Neural cell (in vitro differentiated cells): ENCODE measurements at regions not wholly inside any gene's neighbourhood (a gene's known extent, or its start where the extent isn't known, plus 50 kb on each side); places are given as distances from the start of the nearest gene placed in this dataset.

Source experiments
- H2AFZ ChIP-seq: fragments of 200-600, 300-800 bp; sonication (generic), shearing (Covaris generic); 2 replicates; pipeline ENCODE4 v1.6.0; 2014; ENCODE audit warnings: low read depth, mild to moderate bottlenecking, antibody characterized with exemption, low read length, moderate library complexity
- H3F3A ChIP-seq: fragments of 200-600 bp; shearing (Covaris generic); 2 replicates; pipeline ENCODE4 v1.6.1; 2016; ENCODE audit warnings: mild to moderate bottlenecking, moderate library complexity, mixed read lengths, antibody characterized with exemption, low read length; ENCODE audit not compliant: insufficient read depth, poor library complexity, severe bottlenecking
- H3K27ac ChIP-seq: fragments of 200-600, 300-800 bp; sonication (generic), shearing (Covaris generic); 2 replicates; pipeline ENCODE4 v1.5.1; 2014; ENCODE audit warnings: mild to moderate bottlenecking, low read length, moderate library complexity
- H3K27me3 ChIP-seq: fragments of 300-800, 200-600 bp; sonication (generic), shearing (Covaris generic); 2 replicates; pipeline ENCODE4 v1.6.0; 2014; ENCODE audit warnings: mild to moderate bottlenecking, low read depth, low read length, moderate library complexity; ENCODE audit not compliant: insufficient read depth
- H3K36me3 ChIP-seq: fragments of 300-800, 200-600 bp; sonication (generic), shearing (Covaris generic); 2 replicates; pipeline ENCODE4 v1.5.1; 2014; ENCODE audit warnings: mild to moderate bottlenecking, antibody characterized with exemption, low read length, moderate library complexity; ENCODE audit not compliant: insufficient read depth
- H3K4me2 ChIP-seq: fragments of 300-800, 200-600 bp; sonication (generic), shearing (Covaris generic); 2 replicates; pipeline ENCODE4 v1.6.0; 2014; ENCODE audit warnings: mild to moderate bottlenecking, low read length
- H3K4me3 ChIP-seq: fragments of 300-800, 200-600 bp; sonication (generic), shearing (Covaris generic); 2 replicates; pipeline ENCODE4 v1.5.1; 2014; ENCODE audit warnings: mild to moderate bottlenecking, low read length, moderate library complexity
- H3K79me2 ChIP-seq: fragments of 200-600 bp; shearing (Covaris generic); replicated peaks from 2 replicates; pipeline ENCODE4 v1.6.0; 2014; ENCODE audit warnings: mild to moderate bottlenecking, low read length, moderate library complexity; ENCODE audit not compliant: insufficient read depth
- H3K9ac ChIP-seq: fragments of 300-800, 200-600 bp; sonication (generic), shearing (Covaris generic); 2 replicates; pipeline ENCODE4 v1.6.1; 2016; ENCODE audit warnings: mild to moderate bottlenecking, low read length, mixed read lengths
- H3K9me2 ChIP-seq: fragments of 200-600 bp; shearing (Covaris generic); 2 replicates; pipeline ENCODE4 v1.6.1; 2016; ENCODE audit warnings: mild to moderate bottlenecking, low read length, mixed read lengths; ENCODE audit not compliant: insufficient read depth
- H3K9me3 ChIP-seq: fragments of 200-600, 300-800 bp; sonication (generic), shearing (Covaris generic); 2 replicates; pipeline ENCODE4 v1.6.1; 2016; ENCODE audit warnings: mild to moderate bottlenecking, mixed run types, low read length, moderate library complexity, mixed read lengths
- H4K20me1 ChIP-seq: fragments of 200-600 bp; shearing (Covaris generic); 2 replicates; pipeline ENCODE4 v1.6.1; 2016; ENCODE audit warnings: mild to moderate bottlenecking, mixed run types; ENCODE audit not compliant: insufficient read depth
- EP300 ChIP-seq: fragments of 450-650 bp; conservative IDR thresholded peaks from 2 replicates; pipeline ENCODE4 v1.6.1; 2014; ENCODE audit warnings: antibody characterized with exemption, mild to moderate bottlenecking, moderate library complexity; ENCODE audit not compliant: poor library complexity, severe bottlenecking
- EZH2 ChIP-seq: fragments of 200-600, 300-800 bp; shearing (Covaris generic), sonication (generic); IDR thresholded peaks from 2 replicates; pipeline ENCODE4 v1.6.1; 2014; ENCODE audit warnings: antibody characterized with exemption, low read length, borderline replicate concordance, mild to moderate bottlenecking; ENCODE audit not compliant: insufficient read depth, poor library complexity, severe bottlenecking
- MXI1 ChIP-seq: fragments of 450-650 bp; conservative IDR thresholded peaks from 2 replicates; pipeline ENCODE4 v1.6.1; 2014; ENCODE audit warnings: antibody characterized with exemption, mild to moderate bottlenecking; ENCODE audit not compliant: poor library complexity, severe bottlenecking
- POLR2AphosphoS5 ChIP-seq: IDR thresholded peaks from 2 replicates; pipeline ENCODE4 v1.6.1; 2012
- RAD21 ChIP-seq: fragments of 450-650 bp; conservative IDR thresholded peaks from 2 replicates; pipeline ENCODE4 v1.6.1; 2014; ENCODE audit warnings: antibody characterized with exemption, mild to moderate bottlenecking, moderate library complexity
- SMC3 ChIP-seq: fragments of 450-650 bp; conservative IDR thresholded peaks from 2 replicates; pipeline ENCODE4 v1.6.1; 2014; ENCODE audit warnings: antibody characterized with exemption, mild to moderate bottlenecking, moderate library complexity; ENCODE audit not compliant: poor library complexity
- TAF1 ChIP-seq: IDR thresholded peaks from 2 replicates; pipeline ENCODE4 v1.6.1; 2012; ENCODE audit warnings: low read depth
- TF ChIP-seq, protein P1 (sequence below): fragments of 450-650 bp; IDR thresholded peaks from 2 replicates; pipeline ENCODE4 v1.5.1; 2014; ENCODE audit warnings: antibody characterized with exemption, mild to moderate bottlenecking, moderate library complexity; ENCODE audit not compliant: poor library complexity, severe bottlenecking
- TF ChIP-seq, protein P2 (sequence below): IDR thresholded peaks from 2 replicates; pipeline ENCODE4 v1.6.1; 2012; ENCODE audit warnings: borderline replicate concordance

DNA sequence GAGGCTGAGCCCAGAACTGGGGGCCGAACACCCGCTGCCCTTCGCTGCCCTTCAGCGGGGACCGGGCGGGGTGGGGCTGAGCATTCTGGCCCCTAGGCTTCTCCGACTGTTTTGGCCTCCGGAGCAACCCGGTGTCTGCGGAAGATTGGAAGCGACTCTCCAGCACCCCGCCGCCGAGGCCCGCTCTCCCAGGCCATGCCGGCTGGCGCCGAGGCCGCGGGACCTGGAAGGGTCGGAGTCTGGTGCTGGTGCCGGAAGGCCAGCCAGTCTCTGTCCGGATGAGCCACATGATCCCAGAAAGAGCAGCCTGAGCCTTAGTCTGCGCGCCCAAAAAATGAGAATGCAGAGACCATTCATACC, 272.0 kb downstream of the FOXD2 start:
- no peaks in the 10 kb centered on the region for H3K79me2 ChIP-seq
- H3K27me3 ChIP-seq, result peaks cover 83% of the 10 kb centered on the region
- H3K36me3 ChIP-seq, result no peaks in the 10 kb centered on the region
- no peaks in the 10 kb centered on the region for H3F3A ChIP-seq
- peak; percentile 42 for TF ChIP-seq EZH2
- TF ChIP-seq, protein P1, sequence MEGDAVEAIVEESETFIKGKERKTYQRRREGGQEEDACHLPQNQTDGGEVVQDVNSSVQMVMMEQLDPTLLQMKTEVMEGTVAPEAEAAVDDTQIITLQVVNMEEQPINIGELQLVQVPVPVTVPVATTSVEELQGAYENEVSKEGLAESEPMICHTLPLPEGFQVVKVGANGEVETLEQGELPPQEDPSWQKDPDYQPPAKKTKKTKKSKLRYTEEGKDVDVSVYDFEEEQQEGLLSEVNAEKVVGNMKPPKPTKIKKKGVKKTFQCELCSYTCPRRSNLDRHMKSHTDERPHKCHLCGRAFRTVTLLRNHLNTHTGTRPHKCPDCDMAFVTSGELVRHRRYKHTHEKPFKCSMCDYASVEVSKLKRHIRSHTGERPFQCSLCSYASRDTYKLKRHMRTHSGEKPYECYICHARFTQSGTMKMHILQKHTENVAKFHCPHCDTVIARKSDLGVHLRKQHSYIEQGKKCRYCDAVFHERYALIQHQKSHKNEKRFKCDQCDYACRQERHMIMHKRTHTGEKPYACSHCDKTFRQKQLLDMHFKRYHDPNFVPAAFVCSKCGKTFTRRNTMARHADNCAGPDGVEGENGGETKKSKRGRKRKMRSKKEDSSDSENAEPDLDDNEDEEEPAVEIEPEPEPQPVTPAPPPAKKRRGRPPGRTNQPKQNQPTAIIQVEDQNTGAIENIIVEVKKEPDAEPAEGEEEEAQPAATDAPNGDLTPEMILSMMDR, result no peak
- TF ChIP-seq RAD21, result no peak
- peak; percentile 0 for TF ChIP-seq POLR2AphosphoS5
- no peak for TF ChIP-seq MXI1
- peak overlapping the region; percentile 16 for H3K9ac ChIP-seq
- H3K4me3 ChIP-seq, result peak overlapping the region; percentile 68
- H2AFZ ChIP-seq, result no peak overlapping the region
- H3K4me2 ChIP-seq, result peak overlapping the region; percentile 21
- no peak overlapping the region for H3K27ac ChIP-seq
- no peaks in the 10 kb centered on the region for H4K20me1 ChIP-seq
- H3K9me3 ChIP-seq, result no peaks in the 10 kb centered on the region
- H3K9me2 ChIP-seq, result no peaks in the 10 kb centered on the region

DNA sequence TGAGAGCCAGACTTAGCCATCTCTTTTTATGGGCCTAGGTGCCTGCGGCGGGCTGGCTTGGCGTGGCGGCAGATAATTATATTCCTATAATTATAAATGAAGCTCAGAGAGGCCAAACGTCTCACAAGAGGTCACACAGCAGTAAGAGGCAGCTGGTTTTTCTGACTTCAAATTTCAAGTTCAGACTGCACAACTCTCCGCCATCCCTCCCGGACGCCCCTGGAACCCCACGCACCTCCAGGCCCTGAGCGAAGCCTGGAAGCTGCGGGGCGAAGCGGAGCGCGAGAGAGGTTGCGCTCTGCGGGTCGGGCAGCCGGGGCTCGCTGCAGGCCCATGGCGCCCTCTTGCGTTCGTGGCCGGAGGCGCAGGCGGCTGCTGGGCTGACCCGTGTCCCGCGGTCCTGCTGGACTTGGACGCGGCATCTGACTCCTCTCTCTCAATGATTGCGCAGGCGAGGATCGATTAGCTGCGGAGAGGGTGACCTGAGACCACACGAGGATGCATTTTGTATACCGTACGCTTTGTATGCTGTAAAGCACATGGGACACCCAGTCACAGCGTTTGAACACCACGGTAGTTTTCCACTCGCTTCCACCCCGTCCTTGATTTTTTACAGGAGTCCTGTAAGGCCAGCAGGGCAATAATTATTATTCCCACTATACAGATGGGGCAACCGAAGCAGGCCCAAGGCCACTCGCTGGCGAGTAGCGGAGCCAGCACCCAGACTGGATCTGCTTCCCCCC, 272.7 kb downstream of the FOXD2 start:
- Histone ChIP-seq H3K36me3 (no peaks in the 10 kb centered on the region), H2AFZ (no peak overlapping the region), H3K79me2 (no peaks in the 10 kb centered on the region), H3K27me3 (peaks cover 89% of the 10 kb centered on the region), H3K9ac (no peak overlapping the region), H3F3A (no peaks in the 10 kb centered on the region), H3K9me3 (no peaks in the 10 kb centered on the region), H3K27ac (no peak overlapping the region), H3K4me2 (no peak overlapping the region), H3K9me2 (no peaks in the 10 kb centered on the region), H4K20me1 (no peaks in the 10 kb centered on the region), H3K4me3 (peak overlapping the region; percentile 68)
- TF ChIP-seq EZH2, result no peak
- TF ChIP-seq, protein P1, result peak; percentile 91
- no peak for TF ChIP-seq EP300
- no peak for TF ChIP-seq MXI1
- TF ChIP-seq RAD21, result peak; percentile 90
- no peak for TF ChIP-seq TAF1
- peak; percentile 87 for TF ChIP-seq SMC3
- TF ChIP-seq, protein P2, sequence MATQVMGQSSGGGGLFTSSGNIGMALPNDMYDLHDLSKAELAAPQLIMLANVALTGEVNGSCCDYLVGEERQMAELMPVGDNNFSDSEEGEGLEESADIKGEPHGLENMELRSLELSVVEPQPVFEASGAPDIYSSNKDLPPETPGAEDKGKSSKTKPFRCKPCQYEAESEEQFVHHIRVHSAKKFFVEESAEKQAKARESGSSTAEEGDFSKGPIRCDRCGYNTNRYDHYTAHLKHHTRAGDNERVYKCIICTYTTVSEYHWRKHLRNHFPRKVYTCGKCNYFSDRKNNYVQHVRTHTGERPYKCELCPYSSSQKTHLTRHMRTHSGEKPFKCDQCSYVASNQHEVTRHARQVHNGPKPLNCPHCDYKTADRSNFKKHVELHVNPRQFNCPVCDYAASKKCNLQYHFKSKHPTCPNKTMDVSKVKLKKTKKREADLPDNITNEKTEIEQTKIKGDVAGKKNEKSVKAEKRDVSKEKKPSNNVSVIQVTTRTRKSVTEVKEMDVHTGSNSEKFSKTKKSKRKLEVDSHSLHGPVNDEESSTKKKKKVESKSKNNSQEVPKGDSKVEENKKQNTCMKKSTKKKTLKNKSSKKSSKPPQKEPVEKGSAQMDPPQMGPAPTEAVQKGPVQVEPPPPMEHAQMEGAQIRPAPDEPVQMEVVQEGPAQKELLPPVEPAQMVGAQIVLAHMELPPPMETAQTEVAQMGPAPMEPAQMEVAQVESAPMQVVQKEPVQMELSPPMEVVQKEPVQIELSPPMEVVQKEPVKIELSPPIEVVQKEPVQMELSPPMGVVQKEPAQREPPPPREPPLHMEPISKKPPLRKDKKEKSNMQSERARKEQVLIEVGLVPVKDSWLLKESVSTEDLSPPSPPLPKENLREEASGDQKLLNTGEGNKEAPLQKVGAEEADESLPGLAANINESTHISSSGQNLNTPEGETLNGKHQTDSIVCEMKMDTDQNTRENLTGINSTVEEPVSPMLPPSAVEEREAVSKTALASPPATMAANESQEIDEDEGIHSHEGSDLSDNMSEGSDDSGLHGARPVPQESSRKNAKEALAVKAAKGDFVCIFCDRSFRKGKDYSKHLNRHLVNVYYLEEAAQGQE, result no peak
- TF ChIP-seq POLR2AphosphoS5, result no peak
